GM19463 (cell line): ENCODE measurements at regions not wholly inside any gene's neighbourhood (a gene's known extent, or its start where the extent isn't known, plus 50 kb on each side); places are given as distances from the start of the nearest gene placed in this dataset.

ENCODE experiments used
- ATAC-seq: cut with Tn5 transposase; IDR thresholded peaks from one replicate; pipeline ENCODE4 v1.9.1; 2021; ENCODE audit warnings: mild to moderate bottlenecking, moderate library complexity; ENCODE audit not compliant: unreplicated experiment

- ATAC-seq = no peak
These were observed 335.8 kb downstream of the ZIC1 start for GRCh38 chr3:147744967-147745366.

- ATAC-seq = no peak
These were observed 346.1 kb downstream of the ZIC1 start for GRCh38 chr3:147755310-147755709.

GRCh38 chr3:147756476-147756875 is 347.3 kb downstream of the ZIC1 start:
- no peak for ATAC-seq

- ATAC-seq = no peak
These were observed 348.7 kb downstream of the ZIC1 start for GRCh38 chr3:147757866-147758265.

GRCh38 chr3:147758771-147759170 is 349.6 kb downstream of the ZIC1 start:
- no peak for ATAC-seq

GRCh38 chr3:147760085-147760484 is 350.9 kb downstream of the ZIC1 start:
- no peak for ATAC-seq

GRCh38 chr3:147760941-147761340 is 351.8 kb downstream of the ZIC1 start:
- no peak for ATAC-seq

GRCh38 chr3:147773116-147773630 is 364.0 kb downstream of the ZIC1 start:
- no peak for ATAC-seq

- ATAC-seq = no peak
These were observed 366.2 kb downstream of the ZIC1 start for GRCh38 chr3:147775411-147775810.

- no peak for ATAC-seq
These were observed 366.8 kb downstream of the ZIC1 start for GRCh38 chr3:147775816-147776530.

- no peak for ATAC-seq
These were observed 384.7 kb downstream of the ZIC1 start for GRCh38 chr3:147793841-147794240.

GRCh38 chr3:147794596-147794995 is 385.4 kb downstream of the ZIC1 start:
- no peak for ATAC-seq

- no peak for ATAC-seq
These were observed 386.3 kb downstream of the ZIC1 start for GRCh38 chr3:147795418-147795817.

- ATAC-seq = no peak
These were observed 387.9 kb downstream of the ZIC1 start for GRCh38 chr3:147797095-147797494.

- ATAC-seq = no peak
These were observed 390.4 kb downstream of the ZIC1 start for GRCh38 chr3:147799601-147800000.

GRCh38 chr3:147807776-147808175 is 398.6 kb downstream of the ZIC1 start:
- no peak for ATAC-seq

- no peak for ATAC-seq
These were observed 400.0 kb downstream of the ZIC1 start for GRCh38 chr3:147809206-147809605.

GRCh38 chr3:147812186-147812911 is 403.2 kb downstream of the ZIC1 start:
- ATAC-seq = no peak

GRCh38 chr3:147813256-147813655 is 404.1 kb downstream of the ZIC1 start:
- ATAC-seq = no peak

- ATAC-seq = no peak
These were observed 407.6 kb downstream of the ZIC1 start for GRCh38 chr3:147816752-147817151.

GRCh38 chr3:147832611-147833010 is 423.4 kb downstream of the ZIC1 start:
- ATAC-seq = no peak

- no peak for ATAC-seq
These were observed 427.2 kb downstream of the ZIC1 start for GRCh38 chr3:147836330-147836729.
